Endometrial microvascular endothelial cells (primary cell): ENCODE measurements at regions not wholly inside any gene's neighbourhood (a gene's known extent, or its start where the extent isn't known, plus 50 kb on each side); places are given as distances from the start of the nearest gene placed in this dataset.

Source experiments
- in situ Hi-C: cut with HindIII; loops from 2 replicates; pipeline ENCODE4 v1.10.0; 2017; ENCODE audit warnings: low sequenced_read_pairs, low pct_unique_long_range_greater_than_20kb; ENCODE audit errors: inconsistent ontology term

GRCh38 chr6:71544906-71545305 is 256.3 kb downstream of the OGFRL1 start:
- in situ Hi-C loops, result no loop called here

DNA sequence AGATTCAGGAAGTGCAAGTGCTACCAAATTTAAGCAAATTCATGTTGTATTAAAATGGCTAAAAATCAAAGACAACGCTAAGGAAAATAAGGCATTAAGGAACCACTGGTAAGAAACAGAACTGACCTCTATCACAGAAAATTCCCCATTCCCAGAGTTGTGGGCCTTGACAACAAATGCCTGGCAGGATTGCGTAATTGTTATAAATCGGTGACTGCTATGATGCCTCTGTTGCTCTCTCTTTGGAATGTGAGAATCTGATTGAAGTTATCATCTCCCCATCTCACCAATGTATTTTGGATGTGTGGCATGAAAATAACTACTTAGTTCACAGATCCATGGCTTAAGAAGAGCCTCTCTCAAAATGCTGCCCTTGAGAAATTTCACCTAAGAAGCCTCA is 257.3 kb downstream of the OGFRL1 start:
- in situ Hi-C loops, result no loop called here

GRCh38 chr6:71551798-71552197 is 263.2 kb downstream of the OGFRL1 start:
- in situ Hi-C loops, result no loop called here

- in situ Hi-C loops, result no loop called here
These were observed 267.5 kb downstream of the OGFRL1 start for GRCh38 chr6:71556141-71556540.

- in situ Hi-C loops, result no loop called here
These were observed 270.4 kb downstream of the OGFRL1 start for GRCh38 chr6:71558974-71559373.

DNA sequence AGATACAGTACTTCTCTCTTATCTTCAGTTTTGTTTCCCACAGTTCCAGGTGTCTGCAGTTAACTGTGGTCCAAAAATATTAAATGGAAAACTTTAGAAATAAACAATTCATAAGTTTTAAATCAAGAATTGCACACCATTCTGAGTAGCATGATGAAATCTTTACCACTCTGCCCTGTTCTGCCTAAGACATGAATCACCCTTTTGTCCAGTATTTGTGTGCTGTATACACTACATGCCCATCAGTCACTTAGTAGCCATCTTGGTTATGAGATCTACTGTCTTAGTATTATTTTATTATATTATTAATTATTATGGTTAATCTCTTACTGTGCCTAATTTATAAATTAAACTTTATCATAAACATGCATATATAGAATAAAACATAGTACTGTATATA is 279.0 kb downstream of the OGFRL1 start:
- in situ Hi-C loops, result no loop called here

DNA sequence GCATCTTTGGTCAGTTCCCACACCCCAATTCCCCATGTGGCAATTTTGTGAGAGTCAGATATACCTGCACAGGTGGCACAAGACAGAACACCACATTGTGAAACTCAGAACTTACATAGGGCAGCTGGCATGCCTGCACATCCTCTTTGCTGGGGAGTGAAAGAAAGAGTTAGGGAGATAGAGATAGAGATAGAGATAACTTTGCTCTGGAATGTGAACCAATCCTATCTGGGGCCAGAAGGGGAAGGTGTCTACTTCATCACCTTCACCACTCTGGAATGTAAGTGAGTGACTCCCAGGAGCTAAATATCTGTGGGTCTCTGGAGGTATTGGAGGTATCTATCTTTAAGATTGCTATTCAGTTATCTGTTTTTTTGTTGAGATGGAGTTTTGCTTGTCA is 289.2 kb downstream of the OGFRL1 start:
- in situ Hi-C loops, result no loop called here

GRCh38 chr6:71579902-71580301 is 291.3 kb downstream of the OGFRL1 start:
- in situ Hi-C loops, result no loop called here

DNA sequence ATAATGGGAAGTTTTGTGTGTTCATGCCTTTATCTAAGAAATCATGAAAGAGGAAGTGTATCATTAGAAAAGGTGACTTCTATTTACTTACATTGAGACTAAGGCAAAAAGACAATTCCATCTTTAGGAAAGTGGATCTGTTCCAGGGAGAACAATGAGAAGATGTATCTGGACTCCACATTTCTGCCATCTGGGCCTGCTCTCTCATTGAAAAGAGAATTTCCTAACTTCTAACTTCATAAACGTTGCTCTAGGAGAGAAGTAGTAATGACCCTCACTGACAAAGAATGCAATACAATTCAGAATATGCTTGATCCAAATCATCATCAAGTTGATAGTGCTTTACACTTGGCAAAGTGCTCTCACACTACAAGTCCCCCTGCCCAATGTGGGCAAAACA is 294.2 kb downstream of the OGFRL1 start:
- in situ Hi-C loops, result no loop called here

DNA sequence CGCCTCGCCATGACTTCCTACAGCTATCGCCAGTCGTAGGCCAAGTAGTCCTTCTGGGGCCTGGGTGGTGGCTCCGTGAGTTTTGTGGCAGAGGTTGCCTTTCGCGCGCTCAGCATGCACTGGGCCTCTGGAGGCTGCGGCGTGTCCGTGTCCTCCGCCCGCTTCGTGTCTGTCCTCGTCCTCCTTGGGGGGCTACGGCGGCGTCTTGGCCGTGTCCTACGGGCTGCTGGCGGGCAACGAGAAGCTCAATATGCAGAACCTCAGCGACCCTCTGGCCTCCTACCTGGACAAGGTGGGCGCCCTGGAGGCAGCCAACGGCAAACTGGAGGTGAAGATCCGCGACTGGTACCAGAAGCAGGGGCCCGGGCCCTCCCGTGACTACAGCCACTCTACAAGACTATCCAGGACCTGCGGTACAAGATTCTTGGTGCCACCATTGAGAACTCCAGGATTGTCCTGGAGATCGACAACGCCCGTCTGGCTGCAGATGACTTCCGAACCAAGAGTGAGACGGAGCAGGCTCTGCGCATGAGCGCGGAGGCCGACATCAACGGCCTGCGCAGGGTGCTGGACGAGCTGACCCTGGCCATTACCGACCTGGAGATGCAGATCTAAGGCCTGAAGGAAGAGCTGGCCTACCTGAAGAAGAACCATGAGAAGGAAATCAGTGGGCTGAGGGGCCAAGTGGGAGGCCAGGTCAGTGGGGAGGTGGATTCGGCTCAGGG is 296.3 kb downstream of the OGFRL1 start:
- in situ Hi-C loops, result no loop called here

- in situ Hi-C loops, result no loop called here
These were observed 296.9 kb downstream of the OGFRL1 start for GRCh38 chr6:71585472-71585871.

DNA sequence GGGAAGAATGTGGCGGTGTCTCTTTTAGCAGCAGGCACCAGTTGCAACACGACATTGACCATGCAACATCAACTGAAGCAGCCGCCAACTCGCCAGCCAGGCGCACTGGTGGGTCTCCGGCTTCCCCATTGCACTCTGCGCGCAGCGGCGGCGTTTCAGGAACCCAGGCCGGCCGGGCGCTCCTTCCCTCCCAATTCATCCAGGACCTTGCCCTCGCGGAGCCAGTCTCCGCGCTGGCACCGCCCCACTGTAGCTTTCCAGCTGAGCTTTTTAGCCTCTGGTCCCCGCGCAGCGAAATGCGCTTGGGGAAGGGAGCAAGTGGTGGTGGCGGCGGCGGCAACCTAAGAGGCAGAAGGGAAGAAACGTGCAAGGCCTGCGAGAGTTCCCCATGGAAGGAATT is 297.9 kb upstream of the RIMS1 start:
- in situ Hi-C loops, result no loop called here

GRCh38 chr6:71589254-71589653 is 297.1 kb upstream of the RIMS1 start:
- in situ Hi-C loops, result no loop called here

GRCh38 chr6:71592643-71593042 is 293.7 kb upstream of the RIMS1 start:
- in situ Hi-C loops, result no loop called here

DNA sequence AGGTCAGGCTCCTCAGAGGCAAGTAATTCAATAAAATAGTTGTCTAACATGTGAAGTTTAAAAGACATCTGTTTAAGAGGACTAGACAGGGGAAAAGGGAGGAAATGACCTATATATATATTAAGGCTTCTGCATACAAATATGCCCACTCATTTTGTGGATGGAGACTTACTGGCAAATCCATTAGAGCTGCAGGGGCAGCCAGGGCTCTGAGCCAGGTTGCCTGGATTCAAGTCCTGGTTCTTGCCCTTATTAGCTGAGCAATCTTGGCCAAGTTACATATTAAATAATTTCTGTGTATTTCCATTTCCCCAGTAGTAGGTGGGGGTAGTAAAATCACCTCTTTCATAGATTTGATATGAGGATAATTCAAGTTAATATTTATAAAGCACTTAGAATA is 287.0 kb upstream of the RIMS1 start:
- in situ Hi-C loops, result no loop called here

- in situ Hi-C loops, result no loop called here
These were observed 283.9 kb upstream of the RIMS1 start for GRCh38 chr6:71602385-71603007.

DNA sequence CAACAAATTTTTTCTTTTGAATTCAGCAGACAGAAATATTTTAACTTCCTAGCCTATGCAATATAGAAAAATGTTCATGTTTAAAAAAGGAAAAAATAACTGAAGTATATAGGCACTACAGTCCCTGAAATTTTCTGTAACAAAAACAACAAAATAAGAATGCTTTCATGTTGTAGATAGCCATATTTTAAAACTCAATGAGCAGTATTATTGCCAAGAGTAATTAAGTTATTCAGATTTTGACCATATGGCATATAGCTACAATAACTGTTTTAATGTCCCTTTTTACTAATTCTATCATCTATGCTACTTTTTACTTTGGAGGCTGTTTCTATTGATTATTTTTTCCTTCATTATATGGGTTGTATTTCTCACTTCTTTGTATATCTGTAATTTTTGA is 283.3 kb upstream of the RIMS1 start:
- in situ Hi-C loops, result no loop called here

DNA sequence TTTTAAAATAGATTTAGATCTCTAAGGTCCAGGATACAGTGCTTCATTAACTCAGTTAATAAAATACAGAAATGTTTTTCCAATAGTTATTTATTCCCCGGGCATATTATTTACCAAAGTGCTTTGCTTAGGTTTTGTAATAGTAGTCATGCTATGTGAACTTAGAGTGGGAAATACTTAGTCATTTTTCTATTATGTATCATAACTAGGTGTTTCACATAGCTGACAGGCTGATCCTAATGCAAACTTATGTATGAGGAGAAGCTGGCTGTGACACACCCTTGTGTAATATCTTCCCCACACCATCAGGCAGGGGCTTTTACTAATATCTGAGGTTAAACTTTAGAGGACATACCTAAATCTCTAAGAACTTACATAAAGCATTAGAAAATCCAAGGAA is 277.7 kb upstream of the RIMS1 start:
- in situ Hi-C loops, result no loop called here

DNA sequence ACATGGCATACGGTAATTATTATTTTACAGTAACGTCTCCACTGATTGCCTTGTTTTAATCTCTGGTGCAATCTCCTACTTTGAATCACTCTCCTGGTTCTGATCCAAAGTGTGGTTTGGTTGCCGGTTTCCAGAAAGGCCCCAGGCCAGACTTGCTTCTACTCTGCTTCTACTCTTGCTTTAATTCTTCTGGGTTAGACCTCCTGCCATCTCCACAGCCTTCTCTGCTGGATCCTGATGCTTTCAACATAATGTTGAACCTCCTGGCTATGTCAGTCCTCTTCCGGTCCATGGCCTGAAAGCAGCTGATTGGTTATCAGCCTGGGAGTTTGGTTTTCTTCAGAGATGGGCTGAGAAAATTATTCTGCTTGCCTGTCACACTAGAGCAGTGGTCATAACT is 266.5 kb upstream of the RIMS1 start:
- in situ Hi-C loops, result no loop called here

DNA sequence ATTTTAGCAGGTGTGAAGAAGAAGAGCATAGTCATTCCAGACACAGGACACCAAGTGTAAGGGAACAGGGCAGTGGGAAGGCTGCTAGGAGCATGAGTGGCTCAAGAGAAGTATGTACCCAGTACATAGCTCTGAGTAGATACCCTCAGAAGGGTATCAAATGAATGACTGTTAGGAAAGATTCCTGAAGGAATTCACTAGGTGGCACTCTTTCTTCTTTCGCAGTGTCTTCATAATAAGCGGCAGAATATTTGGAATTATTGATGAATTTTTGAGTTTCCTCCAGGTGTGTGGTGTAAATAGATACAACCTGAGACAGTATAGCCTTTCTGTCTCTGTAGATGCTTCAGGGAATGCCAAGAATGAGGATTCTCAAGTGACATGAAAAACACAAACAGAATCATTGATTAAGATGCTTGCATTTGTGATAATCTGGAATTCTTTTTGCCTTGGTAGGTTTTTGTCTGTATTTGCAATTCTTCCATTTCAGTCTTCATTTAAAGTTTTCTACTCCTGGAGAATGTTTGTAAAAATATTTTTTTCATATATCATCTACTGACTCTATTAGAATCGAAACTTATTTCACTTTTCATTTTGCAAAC is 264.3 kb upstream of the RIMS1 start:
- in situ Hi-C loops, result no loop called here
